DMS79 (cell line): ENCODE measurements at regions not wholly inside any gene's neighbourhood (a gene's known extent, or its start where the extent isn't known, plus 50 kb on each side); places are given as distances from the start of the nearest gene placed in this dataset.
A peak's percentile ranks its signal among the peaks of the same experiment; 100 is the strongest.

Source experiments
- DNase-seq: peaks from one replicate; lab custom pipeline; 2025; lab: John Stamatoyannopoulos, UW

GRCh38 chr12:77352946-77353345, 287.6 kb upstream of the E2F7 start:
- DNase-seq: no peak

GRCh38 chr12:77351860-77352259, 286.5 kb upstream of the E2F7 start:
- no peak for DNase-seq

- DNase-seq: no peak
Observed at GRCh38 chr12:77349689-77350370, 284.5 kb upstream of the E2F7 start.

GRCh38 chr12:77347017-77347416, 281.6 kb upstream of the E2F7 start:
- DNase-seq: no peak

GRCh38 chr12:77345336-77345735, 280.0 kb upstream of the E2F7 start:
- DNase-seq: no peak

- DNase-seq: no peak
Observed at GRCh38 chr12:77344651-77345050, 279.3 kb upstream of the E2F7 start.

- no peak for DNase-seq
Observed at GRCh38 chr12:77343291-77343690, 277.9 kb upstream of the E2F7 start.

GRCh38 chr12:77342253-77342652, 276.9 kb upstream of the E2F7 start:
- no peak for DNase-seq

- no peak for DNase-seq
Observed at GRCh38 chr12:77339610-77340009, 274.2 kb upstream of the E2F7 start.

- DNase-seq: no peak
Observed at GRCh38 chr12:77337362-77337761, 272.0 kb upstream of the E2F7 start.

- no peak for DNase-seq
Observed at GRCh38 chr12:77334806-77335205, 269.4 kb upstream of the E2F7 start.

GRCh38 chr12:77328326-77328725, 263.0 kb upstream of the E2F7 start:
- no peak for DNase-seq

GRCh38 chr12:77325511-77326236, 260.3 kb upstream of the E2F7 start:
- no peak for DNase-seq

GRCh38 chr12:77324763-77325468, 259.5 kb upstream of the E2F7 start:
- DNase-seq: peak; percentile 33

- no peak for DNase-seq
Observed at GRCh38 chr12:77324416-77324762, 259.0 kb upstream of the E2F7 start.

- no peak for DNase-seq
Observed at GRCh38 chr12:77323788-77324415, 258.5 kb upstream of the E2F7 start.

- DNase-seq: no peak
Observed at GRCh38 chr12:77319166-77319565, 253.8 kb upstream of the E2F7 start.

- no peak for DNase-seq
Observed at GRCh38 chr12:77315407-77315806, 250.0 kb upstream of the E2F7 start.

GRCh38 chr12:77314378-77315052, 249.1 kb upstream of the E2F7 start:
- DNase-seq: no peak

- DNase-seq: no peak
Observed at GRCh38 chr12:77308056-77308455, 242.7 kb upstream of the E2F7 start.

GRCh38 chr12:77300811-77301210, 235.4 kb upstream of the E2F7 start:
- no peak for DNase-seq
